ENCODE measurements at regions not wholly inside any gene's neighbourhood (a gene's known extent, or its start where the extent isn't known, plus 50 kb on each side); places are given as distances from the start of the nearest gene placed in this dataset.
A peak's percentile ranks its signal among the peaks of the same experiment; 100 is the strongest.
"Not testable (repeated sequence)": the region's sequence is repeated elsewhere in the genome, so short reads cannot be mapped to it uniquely, and the experiment has no call there.

DNA sequence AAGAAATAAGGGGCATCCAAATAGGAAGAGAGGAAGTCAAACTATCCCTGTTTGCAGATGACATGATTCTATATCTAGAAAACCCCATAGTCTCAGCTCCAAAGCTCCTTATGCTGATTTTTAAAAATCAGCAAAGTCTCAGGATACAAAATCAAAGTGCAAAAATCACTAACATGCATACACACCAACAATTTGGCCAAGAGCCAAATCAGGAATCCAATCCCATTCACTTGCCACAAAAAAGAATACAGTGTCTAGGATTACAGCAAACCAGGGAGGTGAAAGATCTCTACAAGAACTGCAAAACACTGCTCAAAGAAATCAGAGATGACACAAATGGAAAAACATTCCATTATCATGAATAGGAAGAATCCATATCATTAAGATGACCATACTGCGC, 155.8 kb upstream of the ARHGAP42 start:
- not testable (repeated sequence) for DNase-seq (ENCODE audit: low spot score)

DNA sequence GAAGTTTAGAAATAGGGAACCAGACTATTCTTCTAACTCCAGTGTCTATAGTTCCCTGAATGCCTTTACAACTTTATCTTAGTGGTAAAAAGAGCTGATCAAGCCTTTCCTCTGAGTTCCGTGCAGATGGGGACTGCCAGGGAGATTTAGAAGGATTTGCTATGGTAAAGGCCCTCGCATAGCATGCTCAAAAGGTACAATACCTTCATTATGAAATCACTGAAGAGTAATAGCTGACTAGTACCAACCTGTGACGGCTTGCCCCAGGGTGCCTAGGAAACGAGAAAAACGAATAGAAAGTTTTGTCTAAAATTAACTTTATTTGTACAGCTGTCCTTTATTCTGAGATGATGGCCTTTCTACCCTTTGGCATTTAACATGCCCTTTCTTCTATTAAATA, 150.1 kb upstream of the ARHGAP42 start:
- no peak for DNase-seq (ENCODE audit: low spot score)

GRCh38 chr11:100543386-100543785, 143.7 kb upstream of the ARHGAP42 start:
- no peak for DNase-seq (ENCODE audit: low spot score)

DNA sequence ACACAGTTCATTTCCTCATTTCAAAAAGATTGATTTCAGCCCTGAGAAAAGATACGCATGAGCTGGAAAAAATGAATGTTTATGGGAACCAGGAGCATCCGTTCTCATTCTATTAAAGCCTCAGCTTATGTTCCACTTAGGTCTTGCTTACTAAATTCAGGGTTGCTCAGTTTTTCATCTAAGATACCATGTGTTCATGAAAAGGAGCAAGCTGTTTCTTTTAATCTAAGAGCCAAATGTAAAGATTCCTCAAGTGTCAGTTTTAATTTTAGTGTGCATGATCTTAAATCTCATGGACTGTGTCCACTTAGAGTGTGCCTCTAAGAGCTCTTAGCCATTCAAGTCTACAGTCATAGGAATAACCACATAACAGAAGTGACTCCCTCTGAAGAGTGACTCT, 141.5 kb upstream of the ARHGAP42 start:
- DNase-seq (ENCODE audit: low spot score), result no peak

DNA sequence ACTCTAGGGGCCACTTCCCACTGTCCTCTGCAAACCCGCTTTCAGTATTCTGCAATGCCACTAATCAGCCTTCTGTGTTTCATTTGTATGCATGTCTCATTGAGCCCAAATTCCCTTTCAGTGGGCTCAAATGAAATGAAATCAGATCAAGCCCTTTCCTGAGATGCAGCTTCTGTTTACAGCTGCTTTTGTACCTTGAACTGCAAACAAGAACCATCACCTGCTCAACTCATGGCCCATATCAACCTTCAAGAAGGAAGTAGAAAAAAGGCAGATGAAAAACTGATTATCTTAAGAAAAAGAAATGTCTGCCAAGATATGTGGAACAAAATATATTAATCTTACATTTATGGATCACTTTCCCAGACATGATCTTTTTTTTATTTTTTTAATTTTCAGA, 141.1 kb upstream of the ARHGAP42 start:
- no peak for DNase-seq (ENCODE audit: low spot score)

- DNase-seq (ENCODE audit: low spot score), result no peak
These were observed 140.4 kb upstream of the ARHGAP42 start for GRCh38 chr11:100546714-100547113.

DNA sequence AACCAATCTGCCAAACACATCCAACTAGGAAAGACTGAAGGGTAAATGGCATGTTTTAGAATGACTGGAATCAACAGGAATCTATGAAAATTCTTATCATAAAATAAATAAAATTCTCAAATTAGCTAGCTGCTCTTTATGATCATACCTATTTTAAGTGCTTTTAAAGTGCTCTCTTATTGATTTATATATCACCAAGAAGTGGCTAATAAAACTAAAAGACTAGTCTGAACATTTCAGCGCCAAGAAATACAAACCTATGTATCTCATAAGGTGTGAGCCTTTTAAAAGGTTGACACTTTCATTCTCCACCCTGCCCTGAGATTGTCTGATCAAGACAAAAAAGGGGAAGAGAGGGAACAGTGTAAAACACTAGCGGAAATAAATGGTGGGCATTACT, 136.8 kb upstream of the ARHGAP42 start:
- DNase-seq (ENCODE audit: low spot score), result no peak

GRCh38 chr11:100550912-100551632, 136.0 kb upstream of the ARHGAP42 start:
- DNase-seq (ENCODE audit: low spot score), result no peak

- no peak for DNase-seq (ENCODE audit: low spot score)
These were observed 131.2 kb upstream of the ARHGAP42 start for GRCh38 chr11:100555931-100556330.

DNA sequence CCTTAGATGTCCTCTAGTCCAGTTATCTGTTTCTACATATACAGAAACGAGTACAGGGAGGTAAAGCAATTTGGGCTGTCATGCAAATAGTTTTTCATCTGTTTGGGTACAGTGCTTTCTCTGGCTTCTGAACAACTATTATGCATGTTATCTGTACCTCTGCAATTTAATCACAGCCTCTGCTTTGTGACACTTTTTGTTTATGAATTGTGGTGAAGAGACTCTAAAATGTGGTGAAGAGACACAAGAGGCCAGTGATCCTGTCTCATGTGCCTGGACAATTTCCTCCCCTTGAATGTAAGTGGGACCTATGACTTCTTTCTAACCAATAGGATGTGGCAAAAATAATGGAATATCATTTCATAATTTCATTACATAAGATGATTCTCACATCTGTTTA, 130.3 kb upstream of the ARHGAP42 start:
- DNase-seq (ENCODE audit: low spot score), result no peak

DNA sequence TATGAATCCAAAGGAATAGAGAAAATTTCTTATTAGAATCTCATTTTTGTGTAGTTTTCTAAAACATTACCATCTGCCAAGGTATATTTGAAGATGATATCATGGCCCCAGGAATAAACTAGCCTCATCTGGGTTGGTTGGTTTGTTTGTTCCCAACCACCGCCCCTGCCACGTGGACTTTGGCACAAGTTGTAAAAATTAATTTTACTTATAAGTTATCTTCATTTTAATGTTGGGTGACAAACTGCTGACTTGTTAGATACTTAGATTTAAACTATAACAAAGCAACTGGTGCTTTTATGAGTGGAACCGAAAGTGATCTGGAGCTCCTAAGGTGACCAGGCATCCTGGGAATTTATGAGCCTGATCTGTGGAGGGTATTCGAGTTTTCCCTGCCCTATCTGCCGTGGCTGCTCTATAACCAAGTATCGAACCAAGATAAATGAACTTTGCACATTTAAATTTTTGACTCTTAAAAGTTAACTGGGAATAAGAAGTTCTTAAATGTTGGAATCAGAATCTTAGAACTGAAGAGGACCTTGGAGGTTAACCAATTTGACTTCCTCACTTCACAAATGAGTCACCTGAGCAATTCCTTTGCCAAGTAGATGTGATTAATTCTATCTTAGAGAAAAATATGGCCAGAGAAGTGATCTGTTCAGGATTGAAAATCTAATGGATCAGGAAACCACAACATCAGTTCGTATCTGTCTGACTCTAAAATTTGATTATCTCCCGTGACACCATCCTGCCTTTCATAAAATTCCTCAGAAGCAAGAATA, 129.1 kb upstream of the ARHGAP42 start:
- DNase-seq (ENCODE audit: low spot score), result no peak

GRCh38 chr11:100560606-100561005, 126.5 kb upstream of the ARHGAP42 start:
- DNase-seq (ENCODE audit: low spot score), result no peak

DNA sequence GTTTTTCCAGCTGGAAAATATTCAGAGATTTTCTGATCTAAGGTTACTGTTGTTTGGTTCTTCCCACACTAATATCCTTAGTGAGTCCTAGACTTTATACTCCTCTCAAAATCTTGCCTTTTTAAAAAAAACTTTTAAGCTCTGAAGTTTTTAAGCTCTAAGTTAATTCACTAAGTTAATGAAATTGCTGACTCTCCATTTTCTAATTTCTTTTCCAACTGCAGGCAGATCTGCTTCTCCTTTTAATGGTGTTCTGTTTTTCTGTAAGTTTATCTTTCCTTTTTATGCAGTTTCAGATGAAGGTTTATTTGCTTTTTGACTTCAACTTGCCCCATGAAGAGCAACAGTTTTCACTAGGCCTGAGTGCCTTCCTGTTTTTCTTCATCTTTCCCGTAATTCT, 125.8 kb upstream of the ARHGAP42 start:
- no peak for DNase-seq (ENCODE audit: low spot score)

DNA sequence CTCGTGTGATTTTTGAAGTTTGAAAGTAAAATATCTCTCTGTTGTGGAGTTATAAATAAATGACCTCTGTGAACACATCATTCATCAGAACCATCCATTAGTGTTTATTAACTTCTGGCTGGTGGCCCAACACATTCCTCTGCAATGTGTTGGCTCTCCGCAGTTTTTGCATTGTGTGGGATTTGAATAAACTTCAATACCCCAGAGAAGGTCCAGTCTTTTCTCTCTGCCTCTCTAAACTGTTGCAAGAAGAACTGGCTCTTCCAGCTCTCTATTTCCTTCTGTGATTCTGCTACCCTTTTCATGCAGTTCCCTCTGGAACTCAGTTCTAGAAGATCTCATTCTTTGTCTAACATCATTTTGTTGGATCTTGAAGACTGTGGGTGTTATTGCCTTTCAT, 125.0 kb upstream of the ARHGAP42 start:
- no peak for DNase-seq (ENCODE audit: low spot score)

DNA sequence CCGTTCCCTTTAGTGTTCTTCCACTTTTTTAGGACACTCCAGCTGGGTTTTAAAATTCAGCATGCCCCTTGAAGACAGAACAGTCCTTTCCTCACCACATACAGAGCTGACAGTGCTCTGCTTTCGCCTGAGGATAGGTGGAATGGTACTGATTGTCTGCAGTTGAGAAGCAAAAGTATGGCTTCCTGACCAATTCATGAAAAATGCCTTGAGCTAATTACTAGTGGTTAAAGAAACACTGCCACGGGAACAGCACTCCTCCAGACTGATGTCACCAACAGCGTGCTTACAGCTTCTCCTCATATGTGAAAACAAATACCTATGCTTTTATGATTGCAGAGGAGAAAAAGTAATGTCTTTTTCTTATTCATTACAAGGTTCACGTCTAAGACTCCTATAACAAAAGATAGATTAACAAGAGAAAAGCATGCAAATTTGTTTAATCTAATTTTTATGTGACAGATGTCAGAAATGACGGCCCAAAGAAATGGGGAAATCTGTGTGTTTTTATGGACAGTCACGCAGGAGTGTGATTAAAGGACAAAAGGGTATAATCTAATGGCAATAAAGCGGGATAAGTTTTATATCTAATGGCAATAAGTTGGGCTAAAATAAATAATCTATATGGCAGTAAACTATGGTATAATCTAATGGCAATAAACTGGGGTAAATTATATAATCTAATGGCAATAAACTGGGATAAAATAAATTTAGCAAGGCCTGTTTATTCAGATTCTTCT, 123.4 kb upstream of the ARHGAP42 start:
- no peak for DNase-seq (ENCODE audit: low spot score)

GRCh38 chr11:100573911-100574513, 113.1 kb upstream of the ARHGAP42 start:
- no peak for DNase-seq (ENCODE audit: low spot score)

DNA sequence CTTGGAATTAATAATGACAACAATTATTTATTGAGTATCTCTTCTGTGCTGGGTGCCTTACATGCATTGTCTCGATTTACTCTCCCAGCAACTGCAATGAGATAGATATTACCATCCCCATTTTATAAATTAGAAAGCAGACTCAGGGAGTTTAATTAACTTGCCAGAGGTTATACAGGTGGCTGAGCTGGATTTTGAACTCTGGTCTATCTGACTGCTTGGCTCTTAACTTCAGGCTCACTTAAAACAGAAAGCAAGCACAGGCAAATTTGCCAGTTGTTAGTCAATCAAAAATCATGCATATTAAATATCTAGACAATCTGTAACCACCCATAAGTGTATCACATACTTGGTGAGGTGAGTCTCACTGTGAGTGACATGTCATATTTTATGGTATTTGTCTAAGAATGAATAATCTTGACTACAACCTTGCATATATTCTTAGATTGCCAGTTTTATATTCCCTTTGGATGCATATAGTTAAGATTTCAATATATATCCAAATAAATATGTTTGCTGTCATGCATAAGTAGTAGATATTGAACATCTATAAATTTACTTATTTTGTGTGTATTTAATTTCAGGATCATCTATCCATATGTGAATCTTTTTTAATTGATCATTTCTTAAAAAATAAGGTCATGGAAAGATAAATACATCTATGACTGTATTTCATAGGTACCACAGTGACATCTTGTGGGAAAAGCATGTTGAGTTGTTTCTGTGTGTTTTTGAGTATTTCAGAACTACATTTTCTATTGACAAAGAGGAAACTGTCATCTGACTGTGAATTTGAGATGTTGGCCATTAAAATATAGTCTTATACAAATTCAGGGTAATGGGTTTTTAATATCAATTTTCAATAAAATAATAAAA, 112.0 kb upstream of the ARHGAP42 start:
- peak; percentile 41 for DNase-seq (ENCODE audit: low spot score)

GRCh38 chr11:100575860-100576717, 111.0 kb upstream of the ARHGAP42 start:
- DNase-seq (ENCODE audit: low spot score), result peak; percentile 55

- no peak for DNase-seq (ENCODE audit: low spot score)
These were observed 110.4 kb upstream of the ARHGAP42 start for GRCh38 chr11:100576718-100577021.

DNA sequence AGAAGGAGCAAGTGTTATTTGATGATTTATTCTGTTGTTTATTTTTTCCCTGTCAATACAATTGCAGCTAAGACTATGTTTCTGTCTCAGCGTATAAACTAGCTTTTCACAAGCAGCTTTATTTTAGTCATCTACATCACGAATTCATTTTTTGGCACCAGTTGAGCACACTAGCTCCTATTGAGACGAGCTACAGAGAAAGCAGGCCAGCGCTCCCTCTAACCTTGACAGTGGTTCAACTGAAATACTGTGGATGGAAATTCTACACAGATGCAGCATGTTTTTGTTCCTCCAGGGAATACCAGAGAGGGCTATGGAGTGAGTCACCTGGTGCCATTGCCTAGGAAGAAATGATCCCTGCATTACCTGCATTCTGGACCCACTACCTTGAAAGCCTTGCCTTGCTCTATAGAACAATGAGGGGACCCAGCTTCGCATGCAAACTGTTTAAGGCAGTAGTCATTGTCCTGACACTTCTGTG, 108.2 kb upstream of the ARHGAP42 start:
- no peak for DNase-seq (ENCODE audit: low spot score)

Data from SK-N-DZ (cell line).